HCT116 (cell line): ENCODE measurements at regions not wholly inside any gene's neighbourhood (a gene's known extent, or its start where the extent isn't known, plus 50 kb on each side); places are given as distances from the start of the nearest gene placed in this dataset.

ENCODE experiments used
- ATAC-seq: fragments of 200-7000 bp; cut with Tn5 transposase; 2 replicates; pipeline ENCODE4 v1.9.1; 2020; ENCODE audit warnings: mild to moderate bottlenecking, moderate library complexity
- BruUV-seq: library from RNA; stranded (reverse); fragments of 400-500 nt; replicated peaks from 2 replicates; lab custom pipeline; 2021; lab: Mats Ljungman, UMichigan
- CTCF ChIA-PET: fragments of 300-600 bp; sonication (Branson Sonifier 250); formaldehyde crosslinking; loops from one replicate; lab custom pipeline; 2021; ENCODE audit warnings: antibody characterized with exemption; lab: Charles Lee
- POLR2A ChIA-PET: fragments of 300-600, 350-600 bp; sonication (Branson Sonifier 250); formaldehyde crosslinking; loops from one replicate; lab custom pipeline; 2021; ENCODE audit warnings: antibody characterized with exemption; lab: Charles Lee
- RAD21 ChIA-PET, 2 experiments: fragments of 300-600 bp; sonication (Branson Sonifier 250); formaldehyde crosslinking; loops; one replicate each; lab custom pipeline; 2023; ENCODE audit warnings: low total read pairs in 2 of 2; ENCODE audit not compliant: uncharacterized antibody in 2 of 2, unreplicated experiment in 2 of 2, low non-redundant PET in 1 of 2; lab: Charles Lee
- DNase-seq: peaks from one replicate; pipeline ENCODE4 v3.0.0-alpha.2; 2010; ENCODE audit warnings: low read depth, low spot score
- H2AFZ ChIP-seq: fragments of 200-600 bp; shearing (Covaris generic), sonication (generic); 2 replicates; pipeline ENCODE4 v1.6.1; 2017; ENCODE audit warnings: low read depth, mixed run types, mixed read lengths, antibody characterized with exemption, low read length; ENCODE audit not compliant: poor library complexity, severe bottlenecking
- H3K27ac ChIP-seq: 2 replicates; pipeline ENCODE4 v1.5.1; 2012; ENCODE audit warnings: low read depth, low read length
- H3K27me3 ChIP-seq: fragments of 200-600 bp; sonication (generic); 2 replicates; pipeline ENCODE4 v1.6.1; 2016; ENCODE audit warnings: mixed run types, low read length, mixed read lengths; ENCODE audit not compliant: insufficient read depth
- H3K36me3 ChIP-seq, 2 experiments: fragments of 200-500 bp in 1 of 2; fragments of 200-600 bp in 1 of 2; sonication (Bioruptor generic) in 1 of 2; sonication (generic) in 1 of 2; 2 replicates each; pipeline versions ENCODE4 v1.5.1 to v1.6.1; 2014 to 2016; ENCODE audit warnings: low read length in 2 of 2, inconsistent platforms in 1 of 2, mixed read lengths in 1 of 2, mixed run types in 1 of 2; ENCODE audit not compliant: insufficient read depth in 2 of 2, control insufficient read depth in 1 of 2
- H3K4me1 ChIP-seq, 2 experiments: fragments of 200-600 bp in 1 of 2; sonication (generic) in 1 of 2; 2 replicates each; pipeline versions ENCODE4 v1.5.1 to v1.6.1; 2012 to 2017; ENCODE audit warnings: low read length in 2 of 2, inconsistent platforms in 1 of 2, mild to moderate bottlenecking in 1 of 2, mixed read lengths in 1 of 2, mixed run types in 1 of 2, moderate library complexity in 1 of 2; ENCODE audit not compliant: insufficient read depth in 2 of 2, control insufficient read depth in 1 of 2
- H3K4me2 ChIP-seq: fragments of 200-600 bp; sonication (generic); 2 replicates; pipeline ENCODE4 v1.6.1; 2017; ENCODE audit warnings: mixed run types, low read length, mixed read lengths
- H3K4me3 ChIP-seq, 2 experiments: fragments of 200-600 bp in 1 of 2; sonication (generic) in 1 of 2; replicated peaks in 1 of 2; 2 replicates each; pipeline ENCODE4 v1.5.1; 2011 to 2016; ENCODE audit warnings: low read length in 2 of 2, control low read depth in 1 of 2, low read depth in 1 of 2, mild to moderate bottlenecking in 1 of 2, mixed read lengths in 1 of 2, mixed run types in 1 of 2
- H3K79me2 ChIP-seq: fragments of 200-600 bp; sonication (generic); 2 replicates; pipeline ENCODE4 v1.6.1; 2017; ENCODE audit warnings: mild to moderate bottlenecking, mixed run types, low read length, moderate library complexity, mixed read lengths; ENCODE audit not compliant: insufficient read depth
- H3K9ac ChIP-seq: fragments of 200-600 bp; sonication (generic); 2 replicates; pipeline ENCODE4 v1.6.1; 2016; ENCODE audit warnings: low read length, mixed read lengths
- H3K9me2 ChIP-seq: fragments of 200-600 bp; sonication (generic), shearing (Covaris generic); 2 replicates; pipeline ENCODE4 v1.6.1; 2017; ENCODE audit warnings: mixed run types, mild to moderate bottlenecking, moderate library complexity; ENCODE audit not compliant: insufficient read depth
- H3K9me3 ChIP-seq, 2 experiments: fragments of 200-500 bp in 1 of 2; fragments of 200-600 bp in 1 of 2; sonication (Bioruptor generic) in 1 of 2; sonication (generic) in 1 of 2; 2 replicates each; pipeline ENCODE4 v1.6.1; 2014 to 2017; ENCODE audit warnings: low read length in 2 of 2, mixed read lengths in 2 of 2, inconsistent platforms in 1 of 2, low read depth in 1 of 2, mild to moderate bottlenecking in 1 of 2, mixed run types in 1 of 2, moderate library complexity in 1 of 2; ENCODE audit not compliant: control insufficient read depth in 1 of 2, insufficient read depth in 1 of 2
- H4K20me1 ChIP-seq: fragments of 200-600 bp; sonication (generic), shearing (Covaris generic); 2 replicates; pipeline ENCODE4 v1.6.1; 2017; ENCODE audit warnings: mixed run types, mild to moderate bottlenecking, moderate library complexity; ENCODE audit not compliant: insufficient read depth
- CBX3 ChIP-seq: IDR thresholded peaks from 2 replicates; pipeline ENCODE4 v1.6.1; 2012; ENCODE audit warnings: low read depth
- CEBPB ChIP-seq: IDR thresholded peaks from 2 replicates; pipeline ENCODE4 v1.6.1; 2012; ENCODE audit warnings: low read depth
- EGR1 ChIP-seq: IDR thresholded peaks from 2 replicates; pipeline ENCODE4 v1.6.1; 2012; ENCODE audit warnings: low read depth
- ELF1 ChIP-seq: IDR thresholded peaks from 2 replicates; pipeline ENCODE4 v1.6.1; 2012; ENCODE audit warnings: low read depth, borderline replicate concordance
- EZH2 ChIP-seq: fragments of 200-600 bp; sonication (generic); IDR thresholded peaks from 2 replicates; pipeline ENCODE4 v1.6.1; 2017; ENCODE audit warnings: antibody characterized with exemption, mixed run types
- FOSL1 ChIP-seq: IDR thresholded peaks from 2 replicates; pipeline ENCODE4 v1.6.1; 2012; ENCODE audit warnings: low read depth
- JUND ChIP-seq: IDR thresholded peaks from 2 replicates; pipeline ENCODE4 v1.6.1; 2012
- POLR2AphosphoS5 ChIP-seq: IDR thresholded peaks from 2 replicates; pipeline ENCODE4 v1.6.1; 2011; ENCODE audit warnings: mild to moderate bottlenecking, low read depth, low read length, moderate library complexity
- SP1 ChIP-seq: IDR thresholded peaks from 2 replicates; pipeline ENCODE4 v1.6.1; 2012; ENCODE audit warnings: low read depth
- SRF ChIP-seq: IDR thresholded peaks from 2 replicates; pipeline ENCODE4 v1.6.1; 2012; ENCODE audit warnings: low read depth
- TCF7L2 ChIP-seq: IDR thresholded peaks from 2 replicates; pipeline ENCODE4 v1.7.0; 2011; ENCODE audit warnings: borderline replicate concordance, inconsistent platforms; ENCODE audit not compliant: insufficient read depth, insufficient read length; ENCODE audit errors: extremely low read depth
- intact Hi-C: fragments of 100-400 bp; cut with micrococcal nuclease; formaldehyde crosslinking; loops from 2 replicates; pipeline ENCODE4 v1.10.0; 2022
- TF ChIP-seq, protein P1 (sequence below): IDR thresholded peaks from 2 replicates; pipeline ENCODE4 v1.6.1; 2011; ENCODE audit warnings: mild to moderate bottlenecking, low read length, moderate library complexity; ENCODE audit not compliant: insufficient replicate concordance; ENCODE audit errors: extremely low read depth
- TF ChIP-seq, protein P2 (sequence below): IDR thresholded peaks from 2 replicates; pipeline ENCODE4 v1.6.1; 2012; ENCODE audit warnings: low read depth
- TF ChIP-seq, protein P3 (sequence below), 3 experiments: fragments of 200-600 bp in 1 of 3; sonication (generic) in 1 of 3; IDR thresholded peaks in 2 of 3; conservative IDR thresholded peaks in 1 of 3; 2 replicates each; pipeline ENCODE4 v1.5.1; 2012 to 2017; ENCODE audit warnings: low read depth in 2 of 3, low read length in 2 of 3, antibody characterized with exemption in 1 of 3, borderline replicate concordance in 1 of 3, control low read depth in 1 of 3, mild to moderate bottlenecking in 1 of 3, mixed read lengths in 1 of 3, mixed run types in 1 of 3, moderate library complexity in 1 of 3; ENCODE audit not compliant: insufficient read depth in 1 of 3

DNA sequence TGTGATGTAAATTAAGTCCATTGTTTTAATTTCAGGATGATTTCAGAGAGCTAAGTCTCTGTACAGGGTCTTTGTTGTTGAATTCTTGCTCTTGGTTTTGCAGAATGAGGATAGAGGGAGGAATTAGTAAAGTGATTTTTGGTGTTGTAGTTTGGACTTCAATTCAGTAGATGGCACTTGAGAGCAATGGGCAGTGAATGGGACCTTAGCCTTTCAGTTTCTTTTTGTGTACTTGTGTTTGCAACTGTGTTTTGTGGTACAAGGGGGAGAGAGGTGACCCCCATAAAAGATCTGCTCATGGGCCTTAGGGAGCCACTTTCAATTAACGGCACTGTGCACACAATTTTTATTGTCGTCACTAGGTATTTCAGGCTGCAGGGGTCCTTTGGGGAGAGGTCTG is 340.0 kb downstream of the DCAF12L2 start:
- H3K27ac ChIP-seq: no peak overlapping the region
- no peaks in the 10 kb centered on the region for H3K9me2 ChIP-seq
- DNase-seq (no peak), ATAC-seq (no peak)
- no peaks in the 10 kb centered on the region for H3K27me3 ChIP-seq
- ChIA-PET CTCF (no interaction called here), RAD21 (no interaction called here), POLR2A (no interaction called here)
- H3K9ac ChIP-seq: no peak overlapping the region
- no peak overlapping the region for H3K4me2 ChIP-seq
- no peak overlapping the region for H3K4me3 ChIP-seq
- no peaks in the 10 kb centered on the region for H4K20me1 ChIP-seq
- no peak overlapping the region for H2AFZ ChIP-seq
- no peaks in the 10 kb centered on the region for H3K36me3 ChIP-seq
- intact Hi-C loops: no loop called here
- TF ChIP-seq FOSL1 (no peak), SRF (no peak), EZH2 (no peak), JUND (no peak), EGR1 (no peak), CEBPB (no peak), POLR2AphosphoS5 (no peak), TCF7L2 (no peak), SP1 (no peak), CBX3 (no peak), ELF1 (no peak)
- TF ChIP-seq, protein P1, sequence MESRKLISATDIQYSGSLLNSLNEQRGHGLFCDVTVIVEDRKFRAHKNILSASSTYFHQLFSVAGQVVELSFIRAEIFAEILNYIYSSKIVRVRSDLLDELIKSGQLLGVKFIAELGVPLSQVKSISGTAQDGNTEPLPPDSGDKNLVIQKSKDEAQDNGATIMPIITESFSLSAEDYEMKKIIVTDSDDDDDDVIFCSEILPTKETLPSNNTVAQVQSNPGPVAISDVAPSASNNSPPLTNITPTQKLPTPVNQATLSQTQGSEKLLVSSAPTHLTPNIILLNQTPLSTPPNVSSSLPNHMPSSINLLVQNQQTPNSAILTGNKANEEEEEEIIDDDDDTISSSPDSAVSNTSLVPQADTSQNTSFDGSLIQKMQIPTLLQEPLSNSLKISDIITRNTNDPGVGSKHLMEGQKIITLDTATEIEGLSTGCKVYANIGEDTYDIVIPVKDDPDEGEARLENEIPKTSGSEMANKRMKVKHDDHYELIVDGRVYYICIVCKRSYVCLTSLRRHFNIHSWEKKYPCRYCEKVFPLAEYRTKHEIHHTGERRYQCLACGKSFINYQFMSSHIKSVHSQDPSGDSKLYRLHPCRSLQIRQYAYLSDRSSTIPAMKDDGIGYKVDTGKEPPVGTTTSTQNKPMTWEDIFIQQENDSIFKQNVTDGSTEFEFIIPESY: no peak
- TF ChIP-seq, protein P2, sequence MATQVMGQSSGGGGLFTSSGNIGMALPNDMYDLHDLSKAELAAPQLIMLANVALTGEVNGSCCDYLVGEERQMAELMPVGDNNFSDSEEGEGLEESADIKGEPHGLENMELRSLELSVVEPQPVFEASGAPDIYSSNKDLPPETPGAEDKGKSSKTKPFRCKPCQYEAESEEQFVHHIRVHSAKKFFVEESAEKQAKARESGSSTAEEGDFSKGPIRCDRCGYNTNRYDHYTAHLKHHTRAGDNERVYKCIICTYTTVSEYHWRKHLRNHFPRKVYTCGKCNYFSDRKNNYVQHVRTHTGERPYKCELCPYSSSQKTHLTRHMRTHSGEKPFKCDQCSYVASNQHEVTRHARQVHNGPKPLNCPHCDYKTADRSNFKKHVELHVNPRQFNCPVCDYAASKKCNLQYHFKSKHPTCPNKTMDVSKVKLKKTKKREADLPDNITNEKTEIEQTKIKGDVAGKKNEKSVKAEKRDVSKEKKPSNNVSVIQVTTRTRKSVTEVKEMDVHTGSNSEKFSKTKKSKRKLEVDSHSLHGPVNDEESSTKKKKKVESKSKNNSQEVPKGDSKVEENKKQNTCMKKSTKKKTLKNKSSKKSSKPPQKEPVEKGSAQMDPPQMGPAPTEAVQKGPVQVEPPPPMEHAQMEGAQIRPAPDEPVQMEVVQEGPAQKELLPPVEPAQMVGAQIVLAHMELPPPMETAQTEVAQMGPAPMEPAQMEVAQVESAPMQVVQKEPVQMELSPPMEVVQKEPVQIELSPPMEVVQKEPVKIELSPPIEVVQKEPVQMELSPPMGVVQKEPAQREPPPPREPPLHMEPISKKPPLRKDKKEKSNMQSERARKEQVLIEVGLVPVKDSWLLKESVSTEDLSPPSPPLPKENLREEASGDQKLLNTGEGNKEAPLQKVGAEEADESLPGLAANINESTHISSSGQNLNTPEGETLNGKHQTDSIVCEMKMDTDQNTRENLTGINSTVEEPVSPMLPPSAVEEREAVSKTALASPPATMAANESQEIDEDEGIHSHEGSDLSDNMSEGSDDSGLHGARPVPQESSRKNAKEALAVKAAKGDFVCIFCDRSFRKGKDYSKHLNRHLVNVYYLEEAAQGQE: no peak
- TF ChIP-seq, protein P3, sequence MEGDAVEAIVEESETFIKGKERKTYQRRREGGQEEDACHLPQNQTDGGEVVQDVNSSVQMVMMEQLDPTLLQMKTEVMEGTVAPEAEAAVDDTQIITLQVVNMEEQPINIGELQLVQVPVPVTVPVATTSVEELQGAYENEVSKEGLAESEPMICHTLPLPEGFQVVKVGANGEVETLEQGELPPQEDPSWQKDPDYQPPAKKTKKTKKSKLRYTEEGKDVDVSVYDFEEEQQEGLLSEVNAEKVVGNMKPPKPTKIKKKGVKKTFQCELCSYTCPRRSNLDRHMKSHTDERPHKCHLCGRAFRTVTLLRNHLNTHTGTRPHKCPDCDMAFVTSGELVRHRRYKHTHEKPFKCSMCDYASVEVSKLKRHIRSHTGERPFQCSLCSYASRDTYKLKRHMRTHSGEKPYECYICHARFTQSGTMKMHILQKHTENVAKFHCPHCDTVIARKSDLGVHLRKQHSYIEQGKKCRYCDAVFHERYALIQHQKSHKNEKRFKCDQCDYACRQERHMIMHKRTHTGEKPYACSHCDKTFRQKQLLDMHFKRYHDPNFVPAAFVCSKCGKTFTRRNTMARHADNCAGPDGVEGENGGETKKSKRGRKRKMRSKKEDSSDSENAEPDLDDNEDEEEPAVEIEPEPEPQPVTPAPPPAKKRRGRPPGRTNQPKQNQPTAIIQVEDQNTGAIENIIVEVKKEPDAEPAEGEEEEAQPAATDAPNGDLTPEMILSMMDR (IDR thresholded peaks at IDR 0.05 in 2 of 3, conservative IDR thresholded peaks at IDR 0.05 in 1 of 3; ENCODE audit: borderline replicate concordance in 1 of 3, insufficient read depth in 1 of 3, low read depth in 2 of 3, low read length in 2 of 3): no peak
- H3K79me2 ChIP-seq: no peaks in the 10 kb centered on the region
- H3K9me3 ChIP-seq: no peaks in the 10 kb centered on the region
- BruUV-seq: no TSS peak
- H3K4me1 ChIP-seq: no peaks in the 10 kb centered on the region
